Adrenal gland (tissue), 9 donors: ENCODE measurements at regions not wholly inside any gene's neighbourhood (a gene's known extent, or its start where the extent isn't known, plus 50 kb on each side); places are given as distances from the start of the nearest gene placed in this dataset.

Experiments
- DNase-seq, 7 donors: peaks; one replicate each; pipeline ENCODE4 v3.0.0-alpha.2; 2019 to 2020
- H3K27ac ChIP-seq, 5 donors: fragments of 200-600 bp; sonication (generic) in 4 of 5; 1 replicate in 3 of 5; 2 replicates in 2 of 5; pipeline versions ENCODE4 v1.5.1 to v1.8.0; 2016 to 2020; ENCODE audit warnings: mild to moderate bottlenecking in 1 of 5
- H3K27me3 ChIP-seq: fragments of 200-600 bp; 2 replicates; pipeline ENCODE4 v1.8.0; 2021
- H3K36me3 ChIP-seq, 2 donors: fragments of 200-600 bp; replicated peaks in 1 of 2; 1 replicate in 1 of 2; 2 replicates in 1 of 2; pipeline versions ENCODE4 v1.5.1 to v1.8.0; 2018 to 2022
- H3K4me1 ChIP-seq, 2 donors: fragments of 200-600 bp; replicated peaks in 1 of 2; 1 replicate in 1 of 2; 2 replicates in 1 of 2; pipeline versions ENCODE4 v1.5.1 to v1.8.0; 2018 to 2021
- H3K4me3 ChIP-seq, 4 donors: fragments of 200-600 bp; sonication (generic) in 3 of 4; one replicate each; pipeline ENCODE4 v1.5.1; 2016 to 2018
- H3K9me3 ChIP-seq, 3 donors: fragments of 200-600 bp; sonication (generic) in 1 of 3; replicated peaks in 1 of 3; 1 replicate in 2 of 3; 2 replicates in 1 of 3; pipeline versions ENCODE4 v1.5.1 to v1.8.0; 2016 to 2021
- CTCF ChIP-seq, 6 experiments: fragments of 450-650 bp in 4 of 6; fragments of 200-600 bp in 2 of 6; sonication (generic) in 1 of 6; IDR thresholded peaks; 1 replicate in 5 of 6; 2 replicates in 1 of 6; pipeline versions ENCODE4 v1.5.1 to v1.8.0; 2016 to 2021; ENCODE audit warnings: antibody characterized with exemption in 6 of 6, mild to moderate bottlenecking in 2 of 6, moderate library complexity in 1 of 6
- POLR2A ChIP-seq, 2 donors: fragments of 450-650 bp; IDR thresholded peaks; one replicate each; pipeline ENCODE4 v1.6.1; 2017; ENCODE audit warnings: antibody characterized with exemption in 2 of 2, mild to moderate bottlenecking in 2 of 2, moderate library complexity in 1 of 2
- WGBS, 4 donors: extraction: QIAGEN DNeasy Blood & Tissue Kit in 2 of 4; methylation state at CpG; one replicate each; pipeline versions ENCODE4 v1.1.5 to v1.1.7; 2013 to 2017; 5-methylcytosine and 5-hydroxymethylcytosine counted together
- intact Hi-C, 2 donors: fragments of 100-400 bp; cut with DNase I; formaldehyde crosslinking; loops; one replicate each; pipeline versions ENCODE4 v1.14.1 to v1.15.0; 2022 to 2023
- donor health status: healthy with polysubstance abuse.
- donor health status: Bipolar disorder and iron deficiency.
- donor health status: DM: yes; HTN: yes; CAD: no.
- donor health status: DM: no; HTN: no; CAD: no.
- donor health status: DM: no; HTN: no; CAD: no.

- Histone ChIP-seq H3K4me1 (no peaks in the 10 kb centered on the region), H3K27me3 (no peaks in the 10 kb centered on the region), H3K9me3 (no peaks in the 10 kb centered on the region), H3K27ac (no peak overlapping the region), H3K36me3 (no peaks in the 10 kb centered on the region), H3K4me3 (no peak overlapping the region)
- DNase-seq, result no peak
- TF ChIP-seq CTCF (IDR thresholded peaks at IDR 0.05), result no peak
- TF ChIP-seq POLR2A (IDR thresholded peaks at IDR 0.05), result no peak
- intact Hi-C loops, result no loop called here
- 67 to 88% (median 76%) methylated on average over 1 to 2 of the region's 2 CpGs for WGBS, 4 donors
Measured at GRCh38 chr4:137711502-137711901, 179.2 kb upstream of the PCDH18 start.

GRCh38 chr4:137707626-137708025, 175.3 kb upstream of the PCDH18 start:
- H3K4me3 ChIP-seq, result no peak overlapping the region
- H3K4me1 ChIP-seq, result peaks cover 0 to 12% of the 10 kb centered on the region in 2 donors
- WGBS, 4 donors, result 75 to 85% (median 76%) methylated on average over 2 of the region's 2 CpGs
- intact Hi-C loops, result no loop called here
- no peak for TF ChIP-seq POLR2A (IDR thresholded peaks at IDR 0.05)
- TF ChIP-seq CTCF (IDR thresholded peaks at IDR 0.05), result no peak
- H3K27me3 ChIP-seq, result no peaks in the 10 kb centered on the region
- no peaks in the 10 kb centered on the region for H3K36me3 ChIP-seq
- H3K27ac ChIP-seq, result no peak overlapping the region
- no peak for DNase-seq
- no peaks in the 10 kb centered on the region for H3K9me3 ChIP-seq

- Histone ChIP-seq H3K4me1 (peaks cover 0 to 12% of the 10 kb centered on the region in 2 donors), H3K27ac (no peak overlapping the region)
- intact Hi-C loops, result no loop called here
Measured at GRCh38 chr4:137707102-137707620, 174.9 kb upstream of the PCDH18 start.

GRCh38 chr4:137705171-137705783, 173.0 kb upstream of the PCDH18 start:
- Histone ChIP-seq H3K36me3 (no peaks in the 10 kb centered on the region), H3K9me3 (no peaks in the 10 kb centered on the region), H3K27ac (peak overlapping the region in 4 of 5 donors; percentile 5 to 72 (median 24)), H3K4me3 (no peak overlapping the region), H3K27me3 (no peaks in the 10 kb centered on the region), H3K4me1 (peaks cover 0 to 12% of the 10 kb centered on the region in 2 donors)
- 32 to 36% (median 35%) methylated on average over 3 of the region's 3 CpGs for WGBS, 4 donors
- TF ChIP-seq CTCF (IDR thresholded peaks at IDR 0.05), result no peak
- TF ChIP-seq POLR2A (IDR thresholded peaks at IDR 0.05), result no peak
- DNase-seq, result no peak
- intact Hi-C loops, result no loop called here

More at GRCh38 chr4:137707102-137707620, 174.9 kb upstream of the PCDH18 start:
- Histone ChIP-seq H3K27me3 (no peaks in the 10 kb centered on the region), H3K9me3 (no peaks in the 10 kb centered on the region), H3K36me3 (no peaks in the 10 kb centered on the region), H3K4me3 (no peak overlapping the region)
- TF ChIP-seq POLR2A (IDR thresholded peaks at IDR 0.05) (no peak), CTCF (IDR thresholded peaks at IDR 0.05) (no peak)
- no peak for DNase-seq
